Endodermal cell (in vitro differentiated cells): ENCODE measurements at regions not wholly inside any gene's neighbourhood (a gene's known extent, or its start where the extent isn't known, plus 50 kb on each side); places are given as distances from the start of the nearest gene placed in this dataset.

ENCODE experiments used
- DNase-seq: peaks from one replicate; pipeline ENCODE4 v3.0.0-alpha.2; 2017
- H3K27ac ChIP-seq: 2 replicates; pipeline ENCODE4 v1.5.1; 2013; ENCODE audit warnings: mild to moderate bottlenecking, low read depth, low read length, moderate library complexity
- H3K27me3 ChIP-seq: 2 replicates; pipeline ENCODE4 v1.6.1; 2013; ENCODE audit warnings: mild to moderate bottlenecking, low read length, moderate library complexity; ENCODE audit not compliant: insufficient read depth, control insufficient read depth, poor library complexity, severe bottlenecking
- H3K36me3 ChIP-seq: 2 replicates; pipeline ENCODE4 v1.7.0; 2013; ENCODE audit warnings: mild to moderate bottlenecking, low read length, moderate library complexity; ENCODE audit not compliant: control insufficient read depth, insufficient read depth
- H3K4me1 ChIP-seq: one replicate; pipeline ENCODE4 v1.7.0; 2013; ENCODE audit warnings: low read length; ENCODE audit not compliant: control insufficient read depth, insufficient read depth
- H3K4me3 ChIP-seq: 2 replicates; pipeline ENCODE4 v1.5.1; 2013; ENCODE audit warnings: mild to moderate bottlenecking, low read length, moderate library complexity
- H3K9ac ChIP-seq: 2 replicates; pipeline ENCODE4 v1.6.1; 2013; ENCODE audit warnings: mild to moderate bottlenecking, low read length, moderate library complexity; ENCODE audit not compliant: poor library complexity, severe bottlenecking; ENCODE audit errors: extremely low read depth
- H3K9me3 ChIP-seq: 2 replicates; pipeline ENCODE4 v1.6.1; 2013; ENCODE audit warnings: mild to moderate bottlenecking, low read length, moderate library complexity; ENCODE audit not compliant: control insufficient read depth
- H3K27ac Mint-ChIP-seq: 2 replicates; pipeline ENCODE4 v1.8.0; 2020; ENCODE audit warnings: mixed read lengths
- H3K27me3 Mint-ChIP-seq: 2 replicates; pipeline ENCODE4 v1.8.0; 2021; ENCODE audit warnings: mild to moderate bottlenecking, mixed read lengths; ENCODE audit not compliant: insufficient read depth
- H3K36me3 Mint-ChIP-seq: 2 replicates; pipeline ENCODE4 v1.8.0; 2020; ENCODE audit warnings: low read depth, mixed read lengths
- H3K4me1 Mint-ChIP-seq: 2 replicates; pipeline ENCODE4 v1.8.0; 2020; ENCODE audit warnings: mixed read lengths
- H3K4me3 Mint-ChIP-seq: 2 replicates; pipeline ENCODE4 v1.8.0; 2020; ENCODE audit warnings: mild to moderate bottlenecking, moderate library complexity, mixed read lengths
- H3K9me3 Mint-ChIP-seq: 2 replicates; pipeline ENCODE4 v1.8.0; 2020; ENCODE audit warnings: mild to moderate bottlenecking, mixed read lengths
- WGBS, 2 experiments: methylation state at CpG; one replicate each; pipeline versions ENCODE4 v1.1.5 to v1.1.7; 2013; ENCODE audit warnings: missing lambda C conversion rate in 2 of 2, mixed read lengths in 1 of 2; ENCODE audit not compliant: insufficient coverage in 1 of 2, insufficient read length in 1 of 2; 5-methylcytosine and 5-hydroxymethylcytosine counted together
- TF ChIP-seq, protein P1 (sequence below): fragments of 200-600 bp; sonication (generic); conservative IDR thresholded peaks from 2 replicates; pipeline ENCODE4 v1.5.0; 2021; ENCODE audit warnings: antibody characterized with exemption, mild to moderate bottlenecking

DNA sequence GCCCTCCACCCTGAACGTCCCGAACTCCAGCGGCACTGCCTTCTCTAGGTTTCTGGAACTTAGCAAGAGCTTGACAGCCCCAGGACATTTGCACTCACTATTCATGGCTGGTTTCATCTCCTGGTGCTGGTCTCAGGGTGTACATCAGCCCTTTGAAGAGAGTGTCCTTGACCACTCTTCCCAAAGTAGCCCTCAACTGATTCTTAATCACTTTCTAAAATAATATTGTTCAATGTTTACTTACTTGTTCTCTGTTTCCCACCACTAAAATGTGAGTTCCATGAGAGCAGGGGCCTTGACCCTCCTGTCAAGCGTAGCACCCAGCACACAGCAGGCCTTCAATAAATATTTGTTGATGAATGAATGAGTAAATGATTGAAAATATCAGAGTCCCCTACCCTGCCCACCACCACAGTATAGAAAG lies 262.5 kb downstream of the RHOU start:
- TF ChIP-seq, protein P1, sequence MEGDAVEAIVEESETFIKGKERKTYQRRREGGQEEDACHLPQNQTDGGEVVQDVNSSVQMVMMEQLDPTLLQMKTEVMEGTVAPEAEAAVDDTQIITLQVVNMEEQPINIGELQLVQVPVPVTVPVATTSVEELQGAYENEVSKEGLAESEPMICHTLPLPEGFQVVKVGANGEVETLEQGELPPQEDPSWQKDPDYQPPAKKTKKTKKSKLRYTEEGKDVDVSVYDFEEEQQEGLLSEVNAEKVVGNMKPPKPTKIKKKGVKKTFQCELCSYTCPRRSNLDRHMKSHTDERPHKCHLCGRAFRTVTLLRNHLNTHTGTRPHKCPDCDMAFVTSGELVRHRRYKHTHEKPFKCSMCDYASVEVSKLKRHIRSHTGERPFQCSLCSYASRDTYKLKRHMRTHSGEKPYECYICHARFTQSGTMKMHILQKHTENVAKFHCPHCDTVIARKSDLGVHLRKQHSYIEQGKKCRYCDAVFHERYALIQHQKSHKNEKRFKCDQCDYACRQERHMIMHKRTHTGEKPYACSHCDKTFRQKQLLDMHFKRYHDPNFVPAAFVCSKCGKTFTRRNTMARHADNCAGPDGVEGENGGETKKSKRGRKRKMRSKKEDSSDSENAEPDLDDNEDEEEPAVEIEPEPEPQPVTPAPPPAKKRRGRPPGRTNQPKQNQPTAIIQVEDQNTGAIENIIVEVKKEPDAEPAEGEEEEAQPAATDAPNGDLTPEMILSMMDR = no peak
- Mint-ChIP-seq H3K27me3 (no peaks in the 10 kb centered on the region), H3K9me3 (no peaks in the 10 kb centered on the region), H3K4me3 (no peak overlapping the region), H3K4me1 (peaks cover 8% of the 10 kb centered on the region), H3K27ac (no peak overlapping the region), H3K36me3 (no peaks in the 10 kb centered on the region)
- H3K9ac ChIP-seq = no peak overlapping the region
- H3K9me3 ChIP-seq = no peaks in the 10 kb centered on the region
- 84 to 100% methylated on average over 2 to 3 of the region's 4 CpGs for WGBS, 2 experiments
- no peaks in the 10 kb centered on the region for H3K36me3 ChIP-seq
- H3K4me1 ChIP-seq = no peaks in the 10 kb centered on the region
- H3K27me3 ChIP-seq = no peaks in the 10 kb centered on the region
- no peak for DNase-seq
- no peak overlapping the region for H3K4me3 ChIP-seq
- H3K27ac ChIP-seq = no peak overlapping the region

DNA sequence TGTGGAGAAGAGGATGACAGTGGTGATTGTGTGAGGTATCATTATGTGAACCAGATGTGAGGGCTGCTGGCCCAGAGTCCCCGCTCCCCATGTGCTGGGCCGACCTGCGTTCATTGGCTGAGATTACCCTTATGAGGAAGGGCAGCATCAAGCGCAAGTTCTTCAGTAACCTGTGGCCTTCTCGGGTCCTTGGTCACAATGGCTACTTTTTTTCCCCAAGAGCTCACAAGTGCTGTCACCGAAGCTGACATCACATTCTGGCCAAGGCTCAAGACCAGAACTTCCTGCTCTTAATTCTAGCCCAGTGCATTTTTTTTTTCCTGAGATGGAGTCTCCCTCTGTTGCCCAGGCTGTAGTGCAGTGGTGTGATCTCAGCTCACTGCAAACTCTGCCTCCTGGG lies 262.9 kb downstream of the RHOU start:
- no peak overlapping the region for H3K4me3 Mint-ChIP-seq
- 93% methylated on average over 6 of the region's 6 CpGs for WGBS, 2 experiments
- Histone ChIP-seq H3K36me3 (no peaks in the 10 kb centered on the region), H3K4me3 (no peak overlapping the region), H3K27ac (no peak overlapping the region), H3K4me1 (peaks cover 3% of the 10 kb centered on the region), H3K27me3 (no peaks in the 10 kb centered on the region), H3K9ac (no peak overlapping the region), H3K9me3 (no peaks in the 10 kb centered on the region)
- H3K27ac Mint-ChIP-seq = no peak overlapping the region
- TF ChIP-seq, protein P1 = no peak
- no peaks in the 10 kb centered on the region for H3K9me3 Mint-ChIP-seq
- H3K27me3 Mint-ChIP-seq = no peaks in the 10 kb centered on the region
- H3K4me1 Mint-ChIP-seq = peaks cover 13% of the 10 kb centered on the region
- H3K36me3 Mint-ChIP-seq = no peaks in the 10 kb centered on the region
- no peak for DNase-seq

DNA sequence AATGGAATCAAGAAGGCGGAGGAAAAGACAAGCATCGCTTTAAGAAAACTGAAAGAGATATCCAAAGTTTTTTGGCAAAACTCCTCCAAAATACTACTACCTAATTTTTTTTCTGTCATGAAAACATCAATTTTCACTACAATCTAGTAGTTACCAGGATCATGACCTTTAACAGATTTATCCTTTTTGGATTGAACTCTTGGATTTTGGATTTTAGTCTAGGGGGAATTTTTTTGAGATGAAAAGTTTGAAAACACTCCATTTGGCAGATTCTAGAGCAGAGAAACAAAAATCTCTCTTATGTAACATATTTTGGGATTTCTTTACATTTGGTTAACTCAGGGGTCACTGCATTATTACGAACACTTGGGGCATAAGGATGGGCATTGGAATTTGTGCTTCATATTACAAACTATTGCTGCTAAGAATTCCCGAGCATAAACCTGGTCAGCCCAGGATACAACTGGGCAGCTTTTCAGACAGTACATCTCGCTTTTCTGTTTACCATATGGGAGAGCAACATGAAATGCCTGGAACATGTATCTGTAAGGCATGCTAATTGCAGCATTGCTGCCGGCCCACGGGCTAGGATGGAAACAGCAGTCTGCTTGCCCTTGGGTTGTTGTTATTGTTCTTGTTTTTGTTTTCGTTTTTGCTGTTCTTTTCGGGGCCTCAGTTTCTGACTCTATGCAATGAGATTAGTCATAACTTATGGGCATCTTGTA lies 264.3 kb downstream of the RHOU start:
- H3K4me1 Mint-ChIP-seq = peaks cover 17% of the 10 kb centered on the region
- Histone ChIP-seq H3K9me3 (no peaks in the 10 kb centered on the region), H3K36me3 (no peaks in the 10 kb centered on the region), H3K27me3 (no peaks in the 10 kb centered on the region), H3K27ac (no peak overlapping the region), H3K9ac (no peak overlapping the region), H3K4me3 (no peak overlapping the region), H3K4me1 (peaks cover 4% of the 10 kb centered on the region)
- 88 to 93% methylated on average over 6 to 9 of the region's 9 CpGs for WGBS, 2 experiments
- H3K27me3 Mint-ChIP-seq = no peaks in the 10 kb centered on the region
- TF ChIP-seq, protein P1 = no peak
- H3K36me3 Mint-ChIP-seq = no peaks in the 10 kb centered on the region
- H3K27ac Mint-ChIP-seq = no peak overlapping the region
- H3K4me3 Mint-ChIP-seq = no peak overlapping the region
- H3K9me3 Mint-ChIP-seq = no peaks in the 10 kb centered on the region
- DNase-seq = no peak
